ENCODE measurements at regions not wholly inside any gene's neighbourhood (a gene's known extent, or its start where the extent isn't known, plus 50 kb on each side); places are given as distances from the start of the nearest gene placed in this dataset.

DNA sequence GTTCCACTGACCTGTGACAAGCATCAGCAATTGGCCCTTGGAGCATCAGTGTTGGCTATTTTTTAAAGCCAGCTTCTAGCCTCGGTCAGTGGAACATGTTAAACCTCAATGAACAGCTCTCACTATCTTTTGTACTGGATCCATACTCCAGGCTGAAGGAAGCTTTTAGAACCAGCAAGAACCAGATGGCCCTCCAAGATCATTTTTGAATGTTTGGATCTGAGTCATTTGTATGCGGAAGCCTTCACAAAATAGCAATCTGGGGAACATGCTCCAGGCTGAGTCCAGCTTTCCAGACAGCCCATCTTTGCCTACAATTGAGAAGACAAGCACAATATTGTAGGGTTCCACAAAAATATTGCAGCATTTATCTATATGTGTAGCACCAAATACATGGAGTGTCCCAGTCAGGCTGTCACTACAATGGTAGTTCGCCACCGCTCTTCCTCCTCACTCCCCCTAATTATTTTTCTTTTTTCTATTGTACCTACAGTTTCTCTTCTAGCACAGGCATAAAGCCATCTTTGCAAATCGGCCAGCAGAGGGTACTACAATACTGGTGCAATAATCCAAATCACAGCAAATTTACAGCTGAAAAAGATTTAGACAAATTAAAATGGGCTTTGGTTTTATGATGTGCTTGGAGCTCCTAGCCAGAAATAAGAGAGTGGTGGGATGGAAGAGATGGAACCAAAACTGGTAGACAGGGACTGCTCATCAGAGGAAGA lies 177.4 kb upstream of the BLID start:
- Histone ChIP-seq H3K4me3 (no peak overlapping the region), H3K27ac (no peak overlapping the region), H3K4me1 (replicated peaks in 1 of 2) (no peaks in the 10 kb centered on the region), H3K36me3 (replicated peaks in 1 of 2) (no peaks in the 10 kb centered on the region), H3K9me3 (replicated peaks in 1 of 3) (no peaks in the 10 kb centered on the region), H3K27me3 (no peaks in the 10 kb centered on the region)
- 78 to 84% (median 81%) methylated on average over 5 of the region's 5 CpGs for WGBS, 4 donors
- DNase-seq: peak in 4 of 7 donors; percentile 24 to 58 (median 36)
- no peak for TF ChIP-seq POLR2A (IDR thresholded peaks at IDR 0.05)
- TF ChIP-seq, protein P1, sequence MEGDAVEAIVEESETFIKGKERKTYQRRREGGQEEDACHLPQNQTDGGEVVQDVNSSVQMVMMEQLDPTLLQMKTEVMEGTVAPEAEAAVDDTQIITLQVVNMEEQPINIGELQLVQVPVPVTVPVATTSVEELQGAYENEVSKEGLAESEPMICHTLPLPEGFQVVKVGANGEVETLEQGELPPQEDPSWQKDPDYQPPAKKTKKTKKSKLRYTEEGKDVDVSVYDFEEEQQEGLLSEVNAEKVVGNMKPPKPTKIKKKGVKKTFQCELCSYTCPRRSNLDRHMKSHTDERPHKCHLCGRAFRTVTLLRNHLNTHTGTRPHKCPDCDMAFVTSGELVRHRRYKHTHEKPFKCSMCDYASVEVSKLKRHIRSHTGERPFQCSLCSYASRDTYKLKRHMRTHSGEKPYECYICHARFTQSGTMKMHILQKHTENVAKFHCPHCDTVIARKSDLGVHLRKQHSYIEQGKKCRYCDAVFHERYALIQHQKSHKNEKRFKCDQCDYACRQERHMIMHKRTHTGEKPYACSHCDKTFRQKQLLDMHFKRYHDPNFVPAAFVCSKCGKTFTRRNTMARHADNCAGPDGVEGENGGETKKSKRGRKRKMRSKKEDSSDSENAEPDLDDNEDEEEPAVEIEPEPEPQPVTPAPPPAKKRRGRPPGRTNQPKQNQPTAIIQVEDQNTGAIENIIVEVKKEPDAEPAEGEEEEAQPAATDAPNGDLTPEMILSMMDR (IDR thresholded peaks at IDR 0.05): peak in 5 of 6 experiments; percentile 44 to 65 (median 55)
- intact Hi-C loops (cut with DNase I): loop anchor here in 1 of 2 donors (5.0 kb wide), 1 partner anchor 214 kb away; no protein-coding TSS in a partner anchor

DNA sequence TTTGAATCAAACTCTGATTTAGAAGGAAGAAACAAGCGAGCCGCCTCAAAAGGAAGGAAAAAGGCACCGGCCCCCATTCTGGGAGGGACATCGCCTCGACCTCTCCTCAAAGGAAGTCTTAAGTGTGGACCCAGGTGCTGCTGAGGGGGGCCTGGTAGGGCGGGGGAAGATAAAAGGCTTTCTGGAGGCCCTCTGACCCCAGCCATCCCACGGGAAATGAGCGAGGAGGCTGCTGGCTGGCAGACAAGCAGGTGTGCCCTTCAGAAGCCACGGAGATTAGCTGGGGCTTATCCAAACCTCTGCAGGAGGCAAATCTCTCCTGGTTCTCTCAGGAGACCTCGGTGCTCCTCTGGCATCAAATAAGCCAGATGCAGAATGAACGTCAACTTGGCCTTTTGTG lies 171.4 kb upstream of the BLID start:
- Histone ChIP-seq H3K9me3 (replicated peaks in 1 of 3) (no peaks in the 10 kb centered on the region), H3K27ac (no peak overlapping the region), H3K27me3 (no peaks in the 10 kb centered on the region), H3K36me3 (replicated peaks in 1 of 2) (no peaks in the 10 kb centered on the region), H3K4me1 (replicated peaks in 1 of 2) (no peaks in the 10 kb centered on the region), H3K4me3 (no peak overlapping the region)
- no peak for TF ChIP-seq POLR2A (IDR thresholded peaks at IDR 0.05)
- TF ChIP-seq, protein P1 (IDR thresholded peaks at IDR 0.05): no peak
- intact Hi-C loops (cut with DNase I): no loop called here
- WGBS, 4 donors: 45 to 69% (median 55%) methylated on average over 10 to 11 of the region's 11 CpGs
- no peak for DNase-seq

DNA sequence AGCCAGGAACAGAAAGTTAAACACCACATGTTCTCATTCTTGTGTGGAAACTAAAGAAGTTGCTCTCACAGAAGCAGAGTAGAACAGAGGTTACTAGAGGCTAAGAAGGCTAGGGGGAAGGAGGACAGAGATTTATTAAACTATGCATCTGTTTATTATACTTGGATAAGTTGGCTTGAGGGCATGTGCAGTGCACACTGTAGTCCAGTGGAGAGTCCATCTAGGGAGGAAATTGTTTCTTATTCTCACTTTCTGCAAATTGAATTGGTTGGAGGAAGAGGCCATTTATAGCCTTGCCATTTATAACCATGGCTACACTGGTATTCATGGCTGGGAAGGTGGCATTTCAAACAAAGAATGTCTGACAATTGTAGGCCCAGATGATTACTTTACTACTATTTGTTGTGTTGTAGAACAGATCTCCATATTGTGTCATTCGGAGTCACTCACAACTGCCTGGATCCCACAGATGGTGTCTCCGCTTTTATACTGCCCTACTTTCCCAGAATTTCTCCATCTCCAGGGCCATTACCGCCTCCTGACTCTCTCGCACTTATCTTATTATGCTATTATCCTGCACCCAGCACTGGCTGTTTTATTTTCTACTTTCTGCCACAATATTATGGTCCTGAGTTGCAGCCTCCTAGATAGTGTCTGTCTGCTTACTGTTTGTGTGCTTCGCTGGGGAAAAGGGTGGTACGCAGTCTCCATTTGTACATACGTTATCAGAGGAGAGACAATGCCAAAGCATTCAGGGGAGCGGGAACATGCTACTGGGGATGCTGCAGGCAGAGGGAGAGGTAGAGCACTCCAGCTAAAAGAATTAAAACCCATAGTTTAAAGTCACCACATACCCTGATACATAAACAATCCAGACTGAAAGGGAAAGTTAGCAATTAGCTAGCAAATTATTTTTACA lies 169.3 kb upstream of the BLID start:
- H3K27ac ChIP-seq: no peak overlapping the region
- 84 to 91% (median 87%) methylated on average over 8 of the region's 8 CpGs for WGBS, 4 donors

DNA sequence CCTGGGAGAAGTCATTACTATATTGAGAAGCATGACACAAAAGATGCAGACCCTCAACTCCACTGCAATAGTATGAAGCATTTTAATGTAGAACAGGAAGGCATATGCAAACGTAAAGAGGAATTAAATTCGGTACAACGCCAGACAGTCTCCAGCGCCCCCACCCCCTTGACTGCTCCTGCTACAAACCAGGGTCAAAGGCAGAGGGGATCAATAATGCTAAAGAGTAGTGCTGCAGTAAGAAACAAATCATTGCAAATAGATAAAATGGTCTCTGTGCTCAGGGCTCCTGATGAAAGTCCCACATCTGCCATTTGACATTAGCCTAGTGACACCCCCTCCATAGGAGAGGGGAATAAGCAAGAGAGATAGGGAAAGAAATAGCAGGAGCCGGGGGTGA lies 164.9 kb upstream of the BLID start:
- H3K9me3 ChIP-seq (replicated peaks in 1 of 3): no peaks in the 10 kb centered on the region
- no peaks in the 10 kb centered on the region for H3K27me3 ChIP-seq
- 77 to 87% (median 81%) methylated on average over 5 of the region's 5 CpGs for WGBS, 4 donors
- no peak for DNase-seq
- intact Hi-C loops (cut with DNase I): no loop called here
- H3K4me1 ChIP-seq (replicated peaks in 1 of 2): no peaks in the 10 kb centered on the region
- no peaks in the 10 kb centered on the region for H3K36me3 ChIP-seq (replicated peaks in 1 of 2)
- no peak overlapping the region for H3K27ac ChIP-seq
- no peak overlapping the region for H3K4me3 ChIP-seq
- TF ChIP-seq POLR2A (IDR thresholded peaks at IDR 0.05): no peak
- TF ChIP-seq, protein P1 (IDR thresholded peaks at IDR 0.05): no peak

More for the DNA sequence above, 169.3 kb upstream of the BLID start:
- Histone ChIP-seq H3K4me3 (no peak overlapping the region), H3K36me3 (replicated peaks in 1 of 2) (no peaks in the 10 kb centered on the region), H3K9me3 (replicated peaks in 1 of 3) (no peaks in the 10 kb centered on the region), H3K27me3 (no peaks in the 10 kb centered on the region), H3K4me1 (replicated peaks in 1 of 2) (no peaks in the 10 kb centered on the region)
- DNase-seq: no peak
- intact Hi-C loops (cut with DNase I): no loop called here
- no peak for TF ChIP-seq POLR2A (IDR thresholded peaks at IDR 0.05)
- TF ChIP-seq, protein P1 (IDR thresholded peaks at IDR 0.05): no peak

All from adrenal gland (tissue), 9 donors.